ENCODE measurements at regions not wholly inside any gene's neighbourhood (a gene's known extent, or its start where the extent isn't known, plus 50 kb on each side); places are given as distances from the start of the nearest gene placed in this dataset.

GRCh38 chr6:169084067-169084466, 169.6 kb downstream of the THBS2 start:
- H3K4me3 ChIP-seq (ENCODE audit: low read depth, low read length), result no peak overlapping the region
- TF ChIP-seq CTCF (IDR thresholded peaks at IDR 0.05; ENCODE audit: insufficient read depth, low read depth, low read length, missing control alignments), result no peak
- DNase-seq (ENCODE audit: low read depth), result no peak

DNA sequence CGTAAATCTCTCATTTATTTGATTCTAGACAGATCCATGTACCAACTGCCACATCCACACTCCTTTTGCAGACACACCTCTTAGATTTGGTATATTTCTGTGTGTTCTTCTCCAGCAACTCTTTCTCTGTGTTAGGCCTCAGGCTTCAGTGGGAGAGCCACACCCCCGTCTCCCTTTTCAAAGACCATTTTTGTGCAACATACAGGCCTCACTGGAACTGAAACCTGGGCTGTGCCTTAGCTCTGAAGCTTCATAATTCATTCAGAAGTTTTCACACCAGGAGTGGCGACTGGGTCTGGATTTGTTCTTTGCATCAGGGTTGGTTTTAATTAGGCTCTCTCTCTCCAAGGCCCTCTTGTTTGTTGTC, 170.2 kb downstream of the THBS2 start:
- no peak overlapping the region for H3K4me3 ChIP-seq (ENCODE audit: low read depth, low read length)
- no peak for DNase-seq (ENCODE audit: low read depth)
- TF ChIP-seq CTCF (IDR thresholded peaks at IDR 0.05; ENCODE audit: insufficient read depth, low read depth, low read length, missing control alignments), result no peak

DNA sequence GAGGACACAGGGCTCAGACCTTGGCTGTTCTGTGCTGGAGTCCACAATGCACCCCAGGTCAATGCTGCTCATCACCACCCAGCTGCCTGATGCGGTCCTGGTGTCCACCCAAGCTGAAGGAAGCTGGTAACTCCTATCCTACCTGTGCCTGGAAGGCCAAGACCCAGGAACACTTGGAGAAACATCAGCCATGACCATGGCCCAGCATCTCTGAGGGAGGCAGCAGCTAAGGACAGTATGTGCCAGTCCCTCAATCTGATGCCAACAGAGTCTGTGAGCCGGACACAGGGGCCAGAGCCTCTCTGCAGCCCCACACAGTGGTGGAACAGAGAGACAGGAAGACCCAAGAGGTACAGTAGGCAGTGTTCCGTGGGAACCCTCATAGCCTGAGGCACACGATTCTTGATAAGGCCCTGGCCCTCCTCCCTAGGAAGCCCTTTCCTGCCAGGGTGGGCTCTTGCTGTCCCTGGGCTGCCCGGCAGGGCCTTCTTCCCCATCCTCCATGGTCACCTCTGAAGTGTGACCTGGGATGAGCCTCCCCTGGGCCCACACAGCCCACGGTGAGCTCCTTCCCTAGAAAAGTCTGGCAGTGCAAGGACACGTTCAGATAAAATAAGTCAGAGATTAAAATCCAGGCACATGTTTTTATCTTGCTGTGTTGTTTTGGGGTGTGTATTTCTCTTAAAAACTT, 170.7 kb downstream of the THBS2 start:
- TF ChIP-seq CTCF (IDR thresholded peaks at IDR 0.05; ENCODE audit: insufficient read depth, low read depth, low read length, missing control alignments), result no peak
- no peak for DNase-seq (ENCODE audit: low read depth)
- H3K4me3 ChIP-seq (ENCODE audit: low read depth, low read length), result no peak overlapping the region

GRCh38 chr6:169082093-169082492, 171.6 kb downstream of the THBS2 start:
- DNase-seq (ENCODE audit: low read depth), result no peak
- no peak for TF ChIP-seq CTCF (IDR thresholded peaks at IDR 0.05; ENCODE audit: insufficient read depth, low read depth, low read length, missing control alignments)
- no peak overlapping the region for H3K4me3 ChIP-seq (ENCODE audit: low read depth, low read length)

- no peak for TF ChIP-seq CTCF (IDR thresholded peaks at IDR 0.05; ENCODE audit: insufficient read depth, low read depth, low read length, missing control alignments)
- H3K4me3 ChIP-seq (ENCODE audit: low read depth, low read length), result no peak overlapping the region
- DNase-seq (ENCODE audit: low read depth), result no peak
Observed at GRCh38 chr6:169081248-169081647, 172.4 kb downstream of the THBS2 start.

DNA sequence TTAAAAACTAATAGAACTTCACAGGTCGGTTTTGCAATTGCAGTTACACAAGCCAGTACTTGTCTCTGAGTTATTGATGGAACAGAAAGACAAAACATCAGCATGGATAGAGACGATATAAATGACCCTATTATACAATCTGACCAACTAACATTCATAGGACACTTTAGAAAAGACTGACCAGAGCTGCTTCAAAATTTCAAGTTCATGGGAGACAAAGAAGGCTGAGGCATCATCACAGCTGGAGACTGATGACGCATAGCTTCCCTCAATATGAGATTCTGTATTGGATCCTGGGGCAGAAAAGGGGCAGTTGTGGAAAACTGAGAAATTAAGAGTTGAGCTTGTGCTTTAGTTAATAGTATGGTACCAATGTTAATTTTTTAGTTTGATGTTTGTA, 174.0 kb downstream of the THBS2 start:
- TF ChIP-seq CTCF (IDR thresholded peaks at IDR 0.05; ENCODE audit: insufficient read depth, low read depth, low read length, missing control alignments), result no peak
- DNase-seq (ENCODE audit: low read depth), result no peak
- H3K4me3 ChIP-seq (ENCODE audit: low read depth, low read length), result no peak overlapping the region
